Body of pancreas (tissue), 4 donors: ENCODE measurements at regions not wholly inside any gene's neighbourhood (a gene's known extent, or its start where the extent isn't known, plus 50 kb on each side); places are given as distances from the start of the nearest gene placed in this dataset. TPM values are rescaled to one million over a fixed set of nuclear protein-coding genes. Genes with fewer than 3 reads are reported as not detected.

Experiments
- ATAC-seq: fragments of 150-250 bp; one replicate; pipeline ENCODE4 v1.9.1; 2016
- DNase-seq, 4 donors: peaks; one replicate each; pipeline ENCODE4 v3.0.0-alpha.2; 2019
- H3K27ac ChIP-seq, 4 donors: fragments of 200-600 bp; sonication (generic); 1 replicate in 3 of 4; 2 replicates in 1 of 4; pipeline versions ENCODE4 v1.5.1 to v1.6.1; 2016 to 2019; ENCODE audit warnings: mild to moderate bottlenecking in 1 of 4, mixed read lengths in 1 of 4, moderate library complexity in 1 of 4
- H3K27me3 ChIP-seq, 2 donors: fragments of 200-600 bp; sonication (generic); one replicate each; pipeline ENCODE4 v1.6.0; 2016; ENCODE audit warnings: mild to moderate bottlenecking in 1 of 2
- H3K36me3 ChIP-seq, 2 donors: fragments of 200-600 bp; sonication (generic); replicated peaks in 1 of 2; 2 replicates each; pipeline ENCODE4 v1.5.1; 2016; ENCODE audit warnings: low read depth in 2 of 2; ENCODE audit not compliant: insufficient read depth in 1 of 2
- H3K4me1 ChIP-seq: fragments of 200-600 bp; sonication (generic); one replicate; pipeline ENCODE4 v1.6.0; 2016
- H3K4me3 ChIP-seq, 2 donors: fragments of 200-600 bp; sonication (generic); 1 replicate in 1 of 2; 2 replicates in 1 of 2; pipeline ENCODE4 v1.5.1; 2016 to 2019
- H3K9me3 ChIP-seq, 3 donors: fragments of 200-600 bp; sonication (generic); 1 replicate in 2 of 3; 2 replicates in 1 of 3; pipeline ENCODE4 v1.5.1; 2016
- POLR2A ChIP-seq, 3 donors: fragments of 450-650 bp; IDR thresholded peaks; one replicate each; pipeline ENCODE4 v1.6.1; 2016; ENCODE audit warnings: antibody characterized with exemption in 3 of 3, mild to moderate bottlenecking in 2 of 3
- WGBS, 2 donors: methylation state at CpG; one replicate each; pipeline ENCODE4 v1.1.5; 2017; 5-methylcytosine and 5-hydroxymethylcytosine counted together
- intact Hi-C: fragments of 100-400 bp; cut with DNase I; formaldehyde crosslinking; loops from one replicate; pipeline ENCODE4 v1.15.1; 2023
- small RNA-seq: library from RNA; depleted of rRNA; stranded (forward); fragments of <200 nt; gene quantifications from one replicate; pipeline ENCODE3, GENCODE V24; 2016
- TF ChIP-seq, protein P1 (sequence below), 7 experiments: fragments of 450-650 bp in 4 of 7; fragments of 200-600 bp in 3 of 7; sonication (generic) in 3 of 7; IDR thresholded peaks; one replicate each; pipeline ENCODE4 v1.5.1; 2016 to 2019; ENCODE audit warnings: antibody characterized with exemption in 7 of 7

DNA sequence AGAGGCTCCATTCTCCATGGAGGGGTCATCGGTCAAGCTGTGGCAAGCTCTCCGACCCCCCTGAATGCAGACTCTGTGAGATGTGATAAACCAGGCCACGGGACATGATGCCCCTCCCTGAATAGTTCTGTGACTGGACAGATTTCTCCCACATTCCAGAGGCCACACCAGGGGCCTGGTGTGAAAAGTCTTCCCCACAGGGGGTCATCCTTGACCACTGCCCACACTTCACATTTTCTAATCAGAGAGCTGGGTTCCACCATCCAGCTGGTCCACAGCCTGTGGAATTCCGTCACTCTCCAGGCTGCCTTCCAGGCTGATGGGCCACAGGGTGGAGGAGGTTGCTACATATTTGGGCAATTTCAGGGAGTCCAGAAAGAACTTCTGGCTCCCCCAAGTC is 51.3 kb upstream of the CYRIA start:
- H3K27ac ChIP-seq: no peak overlapping the region
- H3K4me1 ChIP-seq: no peaks in the 10 kb centered on the region
- H3K9me3 ChIP-seq: no peaks in the 10 kb centered on the region
- WGBS, 2 donors: 84 to 85% methylated on average over 4 of the region's 4 CpGs
- H3K4me3 ChIP-seq: no peak overlapping the region
- H3K27me3 ChIP-seq: no peaks in the 10 kb centered on the region
- H3K36me3 ChIP-seq: no peaks in the 10 kb centered on the region
- no peak for ATAC-seq
- no peak for DNase-seq
- no peak for TF ChIP-seq POLR2A (IDR thresholded peaks at IDR 0.05)
- TF ChIP-seq, protein P1, sequence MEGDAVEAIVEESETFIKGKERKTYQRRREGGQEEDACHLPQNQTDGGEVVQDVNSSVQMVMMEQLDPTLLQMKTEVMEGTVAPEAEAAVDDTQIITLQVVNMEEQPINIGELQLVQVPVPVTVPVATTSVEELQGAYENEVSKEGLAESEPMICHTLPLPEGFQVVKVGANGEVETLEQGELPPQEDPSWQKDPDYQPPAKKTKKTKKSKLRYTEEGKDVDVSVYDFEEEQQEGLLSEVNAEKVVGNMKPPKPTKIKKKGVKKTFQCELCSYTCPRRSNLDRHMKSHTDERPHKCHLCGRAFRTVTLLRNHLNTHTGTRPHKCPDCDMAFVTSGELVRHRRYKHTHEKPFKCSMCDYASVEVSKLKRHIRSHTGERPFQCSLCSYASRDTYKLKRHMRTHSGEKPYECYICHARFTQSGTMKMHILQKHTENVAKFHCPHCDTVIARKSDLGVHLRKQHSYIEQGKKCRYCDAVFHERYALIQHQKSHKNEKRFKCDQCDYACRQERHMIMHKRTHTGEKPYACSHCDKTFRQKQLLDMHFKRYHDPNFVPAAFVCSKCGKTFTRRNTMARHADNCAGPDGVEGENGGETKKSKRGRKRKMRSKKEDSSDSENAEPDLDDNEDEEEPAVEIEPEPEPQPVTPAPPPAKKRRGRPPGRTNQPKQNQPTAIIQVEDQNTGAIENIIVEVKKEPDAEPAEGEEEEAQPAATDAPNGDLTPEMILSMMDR (IDR thresholded peaks at IDR 0.05): no peak
- intact Hi-C loops: no loop called here

DNA sequence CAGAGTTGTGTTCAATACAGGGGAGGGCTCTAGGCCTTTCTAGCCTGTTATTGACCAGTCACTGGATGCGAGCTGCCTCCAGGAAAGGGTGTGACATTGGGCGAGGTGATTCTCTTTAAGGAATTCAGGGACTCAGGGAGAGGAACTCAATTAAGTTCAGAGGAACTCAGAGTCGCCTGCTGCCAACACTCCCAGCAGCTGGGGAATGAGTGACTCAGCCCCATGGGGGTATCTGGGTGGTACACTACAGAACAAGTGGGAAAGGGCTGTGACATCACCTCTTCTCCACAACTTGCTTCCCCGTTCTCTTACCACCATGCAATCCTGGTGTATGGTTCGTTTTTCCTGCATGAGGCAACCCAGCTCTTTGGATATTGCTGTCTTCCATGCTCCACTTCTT is 50.4 kb upstream of the CYRIA start:
- Histone ChIP-seq H3K4me3 (no peak overlapping the region), H3K4me1 (no peaks in the 10 kb centered on the region), H3K27ac (no peak overlapping the region), H3K27me3 (no peaks in the 10 kb centered on the region), H3K36me3 (no peaks in the 10 kb centered on the region), H3K9me3 (no peaks in the 10 kb centered on the region)
- WGBS, 2 donors: 63 to 68% methylated on average over 5 of the region's 5 CpGs
- intact Hi-C loops: no loop called here
- ATAC-seq (no peak), DNase-seq (no peak)
- TF ChIP-seq POLR2A (IDR thresholded peaks at IDR 0.05): no peak
- TF ChIP-seq, protein P1 (IDR thresholded peaks at IDR 0.05): no peak

Small RNA genes lying in the stretch of these regions (small RNA-seq; reads per million reads assigned to genes)
- gene RN7SKP168: not detected
